ENCODE measurements at regions not wholly inside any gene's neighbourhood (a gene's known extent, or its start where the extent isn't known, plus 50 kb on each side); places are given as distances from the start of the nearest gene placed in this dataset.

GRCh38 chr11:92506809-92507336 lies 282.3 kb downstream of the FAT3 start:
- Histone ChIP-seq H3K27me3 (ENCODE audit: control insufficient read depth in 4 of 4, insufficient read depth in 4 of 4, low read length in 3 of 4) (peaks cover 0 to 8% (median 0%) of the 10 kb centered on the region in 4 donors), H3K9ac (ENCODE audit: low read depth in 1 of 2, low read length in 2 of 2) (no peak overlapping the region), H3K4me1 (ENCODE audit: control insufficient read depth in 4 of 4, insufficient read depth in 4 of 4, low read length in 3 of 4) (no peaks in the 10 kb centered on the region), H3K36me3 (ENCODE audit: control insufficient read depth in 4 of 4, insufficient read depth in 3 of 4, low read depth in 1 of 4, low read length in 3 of 4) (no peaks in the 10 kb centered on the region), H3K9me3 (ENCODE audit: control insufficient read depth in 4 of 4, low read length in 3 of 4) (no peaks in the 10 kb centered on the region), H3K27ac (ENCODE audit: low read depth in 1 of 2, low read length in 2 of 2) (no peak overlapping the region), H3K4me3 (ENCODE audit: low read depth in 1 of 3, low read length in 3 of 3) (no peak overlapping the region)
- 86% methylated on average over 4 of the region's 4 CpGs for WGBS
- TF ChIP-seq TAF1 (conservative IDR thresholded peaks at IDR 0.05) (no peak), NR2F2 (IDR thresholded peaks at IDR 0.05) (no peak), SP1 (IDR thresholded peaks at IDR 0.05) (no peak), FOXA1 (IDR thresholded peaks at IDR 0.05) (no peak), HNF4G (IDR thresholded peaks at IDR 0.05) (no peak), ZBTB33 (IDR thresholded peaks at IDR 0.05) (no peak), RXRA (IDR thresholded peaks at IDR 0.05) (no peak), FOXA2 (IDR thresholded peaks at IDR 0.05) (no peak), MAX (IDR thresholded peaks at IDR 0.05) (no peak), GABPA (IDR thresholded peaks at IDR 0.05 in 1 of 2, conservative IDR thresholded peaks at IDR 0.05 in 1 of 2) (no peak), YY1 (IDR thresholded peaks at IDR 0.05) (no peak), HNF4A (conservative IDR thresholded peaks at IDR 0.05) (no peak), RAD21 (IDR thresholded peaks at IDR 0.05) (no peak), REST (IDR thresholded peaks at IDR 0.05) (no peak), ATF3 (IDR thresholded peaks at IDR 0.05) (no peak), JUND (IDR thresholded peaks at IDR 0.05) (no peak)
- DNase-seq (ENCODE audit: low spot score), result no peak

- no peak overlapping the region for H3K9ac ChIP-seq (ENCODE audit: low read depth in 1 of 2, low read length in 2 of 2)
- no peak overlapping the region for H3K4me3 ChIP-seq (ENCODE audit: low read depth in 1 of 3, low read length in 3 of 3)
- 93% methylated on average over 1 of the region's 1 CpG for WGBS
- peaks cover 0 to 8% (median 0%) of the 10 kb centered on the region in 4 donors for H3K27me3 ChIP-seq (ENCODE audit: control insufficient read depth in 4 of 4, insufficient read depth in 4 of 4, low read length in 3 of 4)
- H3K27ac ChIP-seq (ENCODE audit: low read depth in 1 of 2, low read length in 2 of 2), result no peak overlapping the region
- H3K36me3 ChIP-seq (ENCODE audit: control insufficient read depth in 4 of 4, insufficient read depth in 3 of 4, low read depth in 1 of 4, low read length in 3 of 4), result no peaks in the 10 kb centered on the region
- H3K4me1 ChIP-seq (ENCODE audit: control insufficient read depth in 4 of 4, insufficient read depth in 4 of 4, low read length in 3 of 4), result no peaks in the 10 kb centered on the region
- H3K9me3 ChIP-seq (ENCODE audit: control insufficient read depth in 4 of 4, low read length in 3 of 4), result no peaks in the 10 kb centered on the region
- DNase-seq (ENCODE audit: low spot score), result no peak
- no peak for TF ChIP-seq REST (IDR thresholded peaks at IDR 0.05)
- no peak for TF ChIP-seq TAF1 (conservative IDR thresholded peaks at IDR 0.05)
- TF ChIP-seq ZBTB33 (IDR thresholded peaks at IDR 0.05), result no peak
- TF ChIP-seq SP1 (IDR thresholded peaks at IDR 0.05), result no peak
- no peak for TF ChIP-seq FOXA1 (IDR thresholded peaks at IDR 0.05)
- TF ChIP-seq HNF4G (IDR thresholded peaks at IDR 0.05), result no peak
- TF ChIP-seq GABPA (IDR thresholded peaks at IDR 0.05 in 1 of 2, conservative IDR thresholded peaks at IDR 0.05 in 1 of 2), result no peak
- TF ChIP-seq CTCF (IDR thresholded peaks at IDR 0.05; ENCODE audit: low read depth, low read length, missing input control), result no peak
- TF ChIP-seq ATF3 (IDR thresholded peaks at IDR 0.05), result no peak
- no peak for TF ChIP-seq HNF4A (conservative IDR thresholded peaks at IDR 0.05)
- TF ChIP-seq YY1 (IDR thresholded peaks at IDR 0.05), result no peak
- no peak for TF ChIP-seq JUND (IDR thresholded peaks at IDR 0.05)
These were observed 286.0 kb downstream of the FAT3 start for GRCh38 chr11:92510591-92510990.

Data from liver (tissue), 8 donors.